Liver (tissue), 8 donors: ENCODE measurements at regions not wholly inside any gene's neighbourhood (a gene's known extent, or its start where the extent isn't known, plus 50 kb on each side); places are given as distances from the start of the nearest gene placed in this dataset.

Experiments
- DNase-seq: peaks from one replicate; pipeline ENCODE4 v3.0.0-alpha.2; 2017; ENCODE audit warnings: low spot score
- H3K27ac ChIP-seq, 2 donors: one replicate each; pipeline ENCODE4 v1.7.0; 2013; ENCODE audit warnings: inconsistent platforms in 2 of 2, low read length in 2 of 2, control low read depth in 1 of 2, low read depth in 1 of 2, mild to moderate bottlenecking in 1 of 2
- H3K27me3 ChIP-seq, 4 donors: one replicate each; pipeline versions ENCODE4 v1.6.1 to v1.7.0; 2013; ENCODE audit warnings: low read length in 3 of 4, inconsistent platforms in 1 of 4, mild to moderate bottlenecking in 1 of 4, moderate library complexity in 1 of 4; ENCODE audit not compliant: control insufficient read depth in 4 of 4, insufficient read depth in 4 of 4
- H3K36me3 ChIP-seq, 4 donors: one replicate each; pipeline versions ENCODE4 v1.6.1 to v1.7.0; 2013; ENCODE audit warnings: low read length in 3 of 4, mild to moderate bottlenecking in 3 of 4, low read depth in 1 of 4, moderate library complexity in 1 of 4; ENCODE audit not compliant: control insufficient read depth in 4 of 4, insufficient read depth in 3 of 4
- H3K4me1 ChIP-seq, 4 donors: one replicate each; pipeline versions ENCODE4 v1.6.1 to v1.7.0; 2013; ENCODE audit warnings: low read length in 3 of 4, mild to moderate bottlenecking in 3 of 4, moderate library complexity in 1 of 4; ENCODE audit not compliant: control insufficient read depth in 4 of 4, insufficient read depth in 4 of 4
- H3K4me3 ChIP-seq, 3 donors: one replicate each; pipeline versions ENCODE4 v1.6.1 to v1.7.0; 2013; ENCODE audit warnings: low read length in 3 of 3, control low read depth in 1 of 3, low read depth in 1 of 3, mild to moderate bottlenecking in 1 of 3
- H3K9ac ChIP-seq, 2 donors: one replicate each; pipeline ENCODE4 v1.7.0; 2013; ENCODE audit warnings: low read length in 2 of 2, mild to moderate bottlenecking in 2 of 2, moderate library complexity in 2 of 2, control low read depth in 1 of 2, low read depth in 1 of 2
- H3K9me3 ChIP-seq, 4 donors: one replicate each; pipeline versions ENCODE4 v1.6.1 to v1.7.0; 2013; ENCODE audit warnings: low read length in 3 of 4; ENCODE audit not compliant: control insufficient read depth in 4 of 4
- EGR1 ChIP-seq, 2 donors: IDR thresholded peaks; 2 replicates each; pipeline ENCODE4 v1.6.1; 2016 to 2018; ENCODE audit warnings: antibody characterized with exemption in 2 of 2, low read depth in 2 of 2
- FOXA1 ChIP-seq: IDR thresholded peaks from 2 replicates; pipeline ENCODE4 v1.6.1; 2016; ENCODE audit warnings: antibody characterized with exemption
- FOXA2 ChIP-seq: IDR thresholded peaks from 2 replicates; pipeline ENCODE4 v1.6.1; 2016; ENCODE audit warnings: antibody characterized with exemption
- GABPA ChIP-seq, 2 donors: IDR thresholded peaks in 1 of 2; conservative IDR thresholded peaks in 1 of 2; 2 replicates each; pipeline ENCODE4 v1.6.1; 2016; ENCODE audit warnings: antibody characterized with exemption in 2 of 2, mild to moderate bottlenecking in 1 of 2, moderate library complexity in 1 of 2
- HNF4A ChIP-seq, 2 donors: conservative IDR thresholded peaks; 2 replicates each; pipeline ENCODE4 v1.6.1; 2016; ENCODE audit warnings: antibody characterized with exemption in 2 of 2, mild to moderate bottlenecking in 2 of 2
- HNF4G ChIP-seq: IDR thresholded peaks from 2 replicates; pipeline ENCODE4 v1.6.1; 2016; ENCODE audit warnings: antibody characterized with exemption
- JUND ChIP-seq, 2 donors: IDR thresholded peaks; 2 replicates each; pipeline ENCODE4 v1.6.1; 2016; ENCODE audit warnings: antibody characterized with exemption in 2 of 2
- NR2F2 ChIP-seq: IDR thresholded peaks from 2 replicates; pipeline ENCODE4 v1.6.1; 2016; ENCODE audit warnings: antibody characterized with exemption
- RAD21 ChIP-seq, 2 donors: IDR thresholded peaks; 2 replicates each; pipeline ENCODE4 v1.6.1; 2016; ENCODE audit warnings: antibody characterized with exemption in 2 of 2, mild to moderate bottlenecking in 2 of 2
- RXRA ChIP-seq, 2 donors: IDR thresholded peaks; 2 replicates each; pipeline ENCODE4 v1.6.1; 2017 to 2018; ENCODE audit warnings: antibody characterized with exemption in 2 of 2, mild to moderate bottlenecking in 1 of 2
- SP1 ChIP-seq: IDR thresholded peaks from 2 replicates; pipeline ENCODE4 v1.6.1; 2018; ENCODE audit warnings: antibody characterized with exemption, mild to moderate bottlenecking
- TAF1 ChIP-seq: conservative IDR thresholded peaks from 2 replicates; pipeline ENCODE4 v1.6.1; 2016; ENCODE audit warnings: antibody characterized with exemption, mild to moderate bottlenecking
- YY1 ChIP-seq: IDR thresholded peaks from 2 replicates; pipeline ENCODE4 v1.6.1; 2016; ENCODE audit warnings: antibody characterized with exemption, mild to moderate bottlenecking
- WGBS: extraction: QIAGEN DNeasy Blood & Tissue Kit; methylation state at CpG from one replicate; pipeline ENCODE4 v1.1.7; 2013; 5-methylcytosine and 5-hydroxymethylcytosine counted together
- TF ChIP-seq, protein P1 (sequence below): IDR thresholded peaks from 2 replicates; pipeline ENCODE4 v1.6.1; 2016; ENCODE audit warnings: antibody characterized with exemption
- TF ChIP-seq, protein P2 (sequence below): fragments of 150-350 bp; IDR thresholded peaks from 2 replicates; pipeline ENCODE4 v1.5.1; 2017; ENCODE audit warnings: improper control_type of control experiment, low read depth, low read length; ENCODE audit not compliant: missing input control
- TF ChIP-seq, protein P3 (sequence below): IDR thresholded peaks from 2 replicates; pipeline ENCODE4 v1.6.1; 2016; ENCODE audit warnings: antibody characterized with exemption, mild to moderate bottlenecking
- TF ChIP-seq, protein P4 (sequence below): IDR thresholded peaks from 2 replicates; pipeline ENCODE4 v1.6.1; 2016; ENCODE audit warnings: antibody characterized with exemption
- TF ChIP-seq, protein P5 (sequence below): IDR thresholded peaks from 2 replicates; pipeline ENCODE4 v1.6.1; 2016; ENCODE audit warnings: antibody characterized with exemption
- donor health status: healthy.
- donor health status: healthy.
- donor health status: healthy.
- donor health status: healthy.
- donor health status: healthy.

DNA sequence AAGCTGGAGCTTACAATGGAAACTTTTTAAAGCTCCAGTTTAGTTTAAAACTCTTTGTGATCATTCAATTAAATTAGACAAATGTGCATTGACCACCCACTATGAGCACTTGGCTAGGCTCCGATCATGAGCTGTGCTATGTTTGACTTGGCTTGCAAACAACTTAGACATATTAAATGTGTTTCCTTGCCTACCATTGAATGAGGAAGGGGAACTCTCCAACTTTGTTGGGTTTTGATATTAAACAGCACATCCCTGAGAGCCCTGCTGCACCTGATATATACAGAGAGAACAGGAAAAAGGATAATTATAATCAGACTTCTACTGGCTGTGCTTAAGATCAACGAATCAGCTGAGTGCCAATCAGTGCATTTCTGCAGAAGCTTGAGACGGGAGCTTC, 71.4 kb upstream of the ADGRL3 start:
- H3K4me3 ChIP-seq = no peak overlapping the region
- H3K36me3 ChIP-seq = no peaks in the 10 kb centered on the region
- TF ChIP-seq TAF1 = no peak
- no peak for TF ChIP-seq FOXA1
- TF ChIP-seq SP1 = no peak
- no peak for TF ChIP-seq GABPA (IDR thresholded peaks at IDR 0.05 in 1 of 2, conservative IDR thresholded peaks at IDR 0.05 in 1 of 2)
- TF ChIP-seq HNF4G = no peak
- TF ChIP-seq HNF4A (conservative IDR thresholded peaks at IDR 0.05) = no peak
- no peak for TF ChIP-seq EGR1 (IDR thresholded peaks at IDR 0.05; ENCODE audit: low read depth in 2 of 2)
- TF ChIP-seq, protein P1, sequence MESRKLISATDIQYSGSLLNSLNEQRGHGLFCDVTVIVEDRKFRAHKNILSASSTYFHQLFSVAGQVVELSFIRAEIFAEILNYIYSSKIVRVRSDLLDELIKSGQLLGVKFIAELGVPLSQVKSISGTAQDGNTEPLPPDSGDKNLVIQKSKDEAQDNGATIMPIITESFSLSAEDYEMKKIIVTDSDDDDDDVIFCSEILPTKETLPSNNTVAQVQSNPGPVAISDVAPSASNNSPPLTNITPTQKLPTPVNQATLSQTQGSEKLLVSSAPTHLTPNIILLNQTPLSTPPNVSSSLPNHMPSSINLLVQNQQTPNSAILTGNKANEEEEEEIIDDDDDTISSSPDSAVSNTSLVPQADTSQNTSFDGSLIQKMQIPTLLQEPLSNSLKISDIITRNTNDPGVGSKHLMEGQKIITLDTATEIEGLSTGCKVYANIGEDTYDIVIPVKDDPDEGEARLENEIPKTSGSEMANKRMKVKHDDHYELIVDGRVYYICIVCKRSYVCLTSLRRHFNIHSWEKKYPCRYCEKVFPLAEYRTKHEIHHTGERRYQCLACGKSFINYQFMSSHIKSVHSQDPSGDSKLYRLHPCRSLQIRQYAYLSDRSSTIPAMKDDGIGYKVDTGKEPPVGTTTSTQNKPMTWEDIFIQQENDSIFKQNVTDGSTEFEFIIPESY = no peak
- TF ChIP-seq, protein P2, sequence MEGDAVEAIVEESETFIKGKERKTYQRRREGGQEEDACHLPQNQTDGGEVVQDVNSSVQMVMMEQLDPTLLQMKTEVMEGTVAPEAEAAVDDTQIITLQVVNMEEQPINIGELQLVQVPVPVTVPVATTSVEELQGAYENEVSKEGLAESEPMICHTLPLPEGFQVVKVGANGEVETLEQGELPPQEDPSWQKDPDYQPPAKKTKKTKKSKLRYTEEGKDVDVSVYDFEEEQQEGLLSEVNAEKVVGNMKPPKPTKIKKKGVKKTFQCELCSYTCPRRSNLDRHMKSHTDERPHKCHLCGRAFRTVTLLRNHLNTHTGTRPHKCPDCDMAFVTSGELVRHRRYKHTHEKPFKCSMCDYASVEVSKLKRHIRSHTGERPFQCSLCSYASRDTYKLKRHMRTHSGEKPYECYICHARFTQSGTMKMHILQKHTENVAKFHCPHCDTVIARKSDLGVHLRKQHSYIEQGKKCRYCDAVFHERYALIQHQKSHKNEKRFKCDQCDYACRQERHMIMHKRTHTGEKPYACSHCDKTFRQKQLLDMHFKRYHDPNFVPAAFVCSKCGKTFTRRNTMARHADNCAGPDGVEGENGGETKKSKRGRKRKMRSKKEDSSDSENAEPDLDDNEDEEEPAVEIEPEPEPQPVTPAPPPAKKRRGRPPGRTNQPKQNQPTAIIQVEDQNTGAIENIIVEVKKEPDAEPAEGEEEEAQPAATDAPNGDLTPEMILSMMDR = no peak
- TF ChIP-seq RAD21 (IDR thresholded peaks at IDR 0.05) = no peak
- TF ChIP-seq NR2F2 = no peak
- TF ChIP-seq JUND (IDR thresholded peaks at IDR 0.05) = no peak
- TF ChIP-seq YY1 = no peak
- TF ChIP-seq FOXA2 = no peak
- no peak for TF ChIP-seq RXRA (IDR thresholded peaks at IDR 0.05)
- TF ChIP-seq, protein P3, sequence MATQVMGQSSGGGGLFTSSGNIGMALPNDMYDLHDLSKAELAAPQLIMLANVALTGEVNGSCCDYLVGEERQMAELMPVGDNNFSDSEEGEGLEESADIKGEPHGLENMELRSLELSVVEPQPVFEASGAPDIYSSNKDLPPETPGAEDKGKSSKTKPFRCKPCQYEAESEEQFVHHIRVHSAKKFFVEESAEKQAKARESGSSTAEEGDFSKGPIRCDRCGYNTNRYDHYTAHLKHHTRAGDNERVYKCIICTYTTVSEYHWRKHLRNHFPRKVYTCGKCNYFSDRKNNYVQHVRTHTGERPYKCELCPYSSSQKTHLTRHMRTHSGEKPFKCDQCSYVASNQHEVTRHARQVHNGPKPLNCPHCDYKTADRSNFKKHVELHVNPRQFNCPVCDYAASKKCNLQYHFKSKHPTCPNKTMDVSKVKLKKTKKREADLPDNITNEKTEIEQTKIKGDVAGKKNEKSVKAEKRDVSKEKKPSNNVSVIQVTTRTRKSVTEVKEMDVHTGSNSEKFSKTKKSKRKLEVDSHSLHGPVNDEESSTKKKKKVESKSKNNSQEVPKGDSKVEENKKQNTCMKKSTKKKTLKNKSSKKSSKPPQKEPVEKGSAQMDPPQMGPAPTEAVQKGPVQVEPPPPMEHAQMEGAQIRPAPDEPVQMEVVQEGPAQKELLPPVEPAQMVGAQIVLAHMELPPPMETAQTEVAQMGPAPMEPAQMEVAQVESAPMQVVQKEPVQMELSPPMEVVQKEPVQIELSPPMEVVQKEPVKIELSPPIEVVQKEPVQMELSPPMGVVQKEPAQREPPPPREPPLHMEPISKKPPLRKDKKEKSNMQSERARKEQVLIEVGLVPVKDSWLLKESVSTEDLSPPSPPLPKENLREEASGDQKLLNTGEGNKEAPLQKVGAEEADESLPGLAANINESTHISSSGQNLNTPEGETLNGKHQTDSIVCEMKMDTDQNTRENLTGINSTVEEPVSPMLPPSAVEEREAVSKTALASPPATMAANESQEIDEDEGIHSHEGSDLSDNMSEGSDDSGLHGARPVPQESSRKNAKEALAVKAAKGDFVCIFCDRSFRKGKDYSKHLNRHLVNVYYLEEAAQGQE = no peak
- TF ChIP-seq, protein P4, sequence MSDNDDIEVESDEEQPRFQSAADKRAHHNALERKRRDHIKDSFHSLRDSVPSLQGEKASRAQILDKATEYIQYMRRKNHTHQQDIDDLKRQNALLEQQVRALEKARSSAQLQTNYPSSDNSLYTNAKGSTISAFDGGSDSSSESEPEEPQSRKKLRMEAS = no peak
- TF ChIP-seq, protein P5, sequence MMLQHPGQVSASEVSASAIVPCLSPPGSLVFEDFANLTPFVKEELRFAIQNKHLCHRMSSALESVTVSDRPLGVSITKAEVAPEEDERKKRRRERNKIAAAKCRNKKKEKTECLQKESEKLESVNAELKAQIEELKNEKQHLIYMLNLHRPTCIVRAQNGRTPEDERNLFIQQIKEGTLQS = no peak
- no peak for DNase-seq
- WGBS = 47% methylated on average over 3 of the region's 3 CpGs
- no peak overlapping the region for H3K27ac ChIP-seq
- no peak overlapping the region for H3K9ac ChIP-seq
- no peaks in the 10 kb centered on the region for H3K4me1 ChIP-seq
- no peaks in the 10 kb centered on the region for H3K27me3 ChIP-seq
- H3K9me3 ChIP-seq = peaks cover 0 to under 1% (median 0%) of the 10 kb centered on the region in 4 donors

DNA sequence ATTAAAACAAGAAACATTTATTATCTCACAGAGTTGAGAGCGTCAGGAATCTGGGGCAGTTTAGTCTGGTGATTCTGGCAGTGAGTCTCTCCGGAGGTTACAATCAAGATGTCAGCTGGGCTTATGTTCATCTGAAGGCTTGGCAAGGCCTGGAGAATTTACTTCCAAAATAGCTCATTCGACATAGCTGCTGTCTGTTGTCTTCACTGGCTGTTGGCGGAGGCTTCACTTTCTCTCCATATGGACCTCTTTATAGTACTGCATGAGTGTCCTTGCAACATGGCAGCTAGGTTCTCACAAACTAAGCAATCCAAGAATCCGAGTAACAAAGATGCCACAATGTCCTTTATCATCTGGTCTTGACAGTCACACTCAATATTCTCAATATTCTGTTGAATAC, 70.2 kb upstream of the ADGRL3 start:
- no peaks in the 10 kb centered on the region for H3K27me3 ChIP-seq
- WGBS = 76% methylated on average over 5 of the region's 5 CpGs
- DNase-seq = no peak
- no peak overlapping the region for H3K4me3 ChIP-seq
- H3K9me3 ChIP-seq = no peaks in the 10 kb centered on the region
- H3K36me3 ChIP-seq = no peaks in the 10 kb centered on the region
- H3K27ac ChIP-seq = no peak overlapping the region
- no peak for TF ChIP-seq HNF4A (conservative IDR thresholded peaks at IDR 0.05)
- TF ChIP-seq, protein P5 = no peak
- no peak overlapping the region for H3K9ac ChIP-seq
- H3K4me1 ChIP-seq = no peaks in the 10 kb centered on the region
